Activated B cell treated with CpG ODN at 0.5 μM for 24 hours (primary cell): ENCODE measurements at regions not wholly inside any gene's neighbourhood (a gene's known extent, or its start where the extent isn't known, plus 50 kb on each side); places are given as distances from the start of the nearest gene placed in this dataset.

Experiments used
- ATAC-seq: fragments of 200-7000 bp; cut with Tn5 transposase; one replicate; pipeline ENCODE4 v1.10.0; 2021; ENCODE audit warnings: low read depth, mild to moderate bottlenecking, moderate library complexity
- CTCF ChIA-PET: fragments of 350-600 bp; sonication (Branson Sonifier 250); formaldehyde crosslinking; loops from one replicate; lab custom pipeline; 2021; ENCODE audit warnings: antibody characterized with exemption; lab: Charles Lee
- POLR2A ChIA-PET: fragments of 350-600 bp; sonication (Branson Sonifier 250); formaldehyde crosslinking; loops from one replicate; lab custom pipeline; 2021; ENCODE audit warnings: antibody characterized with exemption; lab: Charles Lee
- DNase-seq: peaks from one replicate; pipeline ENCODE4 v3.0.0; 2022
- H3K27ac Mint-ChIP-seq: one replicate; pipeline ENCODE4 v1.8.0; 2020; ENCODE audit warnings: mixed read lengths
- H3K27me3 Mint-ChIP-seq: one replicate; pipeline ENCODE4 v1.8.0; 2021; ENCODE audit warnings: mixed read lengths
- H3K36me3 Mint-ChIP-seq: one replicate; pipeline ENCODE4 v1.8.0; 2021; ENCODE audit warnings: low read depth, mixed read lengths
- H3K4me1 Mint-ChIP-seq: one replicate; pipeline ENCODE4 v1.8.0; 2021; ENCODE audit warnings: mixed read lengths
- H3K4me3 Mint-ChIP-seq: one replicate; pipeline ENCODE4 v1.8.0; 2020; ENCODE audit warnings: mild to moderate bottlenecking, mixed read lengths
- H3K9me3 Mint-ChIP-seq: one replicate; pipeline ENCODE4 v1.8.0; 2020; ENCODE audit warnings: mixed read lengths
- intact Hi-C: fragments of 100-400 bp; cut with micrococcal nuclease; formaldehyde crosslinking; loops from one replicate; pipeline ENCODE4 v1.15.1; 2024
- TF ChIP-seq, protein P1 (sequence below): fragments of 200-600 bp; IDR thresholded peaks from one replicate; pipeline ENCODE4 v1.8.0; 2022; ENCODE audit warnings: antibody characterized with exemption, mild to moderate bottlenecking

DNA sequence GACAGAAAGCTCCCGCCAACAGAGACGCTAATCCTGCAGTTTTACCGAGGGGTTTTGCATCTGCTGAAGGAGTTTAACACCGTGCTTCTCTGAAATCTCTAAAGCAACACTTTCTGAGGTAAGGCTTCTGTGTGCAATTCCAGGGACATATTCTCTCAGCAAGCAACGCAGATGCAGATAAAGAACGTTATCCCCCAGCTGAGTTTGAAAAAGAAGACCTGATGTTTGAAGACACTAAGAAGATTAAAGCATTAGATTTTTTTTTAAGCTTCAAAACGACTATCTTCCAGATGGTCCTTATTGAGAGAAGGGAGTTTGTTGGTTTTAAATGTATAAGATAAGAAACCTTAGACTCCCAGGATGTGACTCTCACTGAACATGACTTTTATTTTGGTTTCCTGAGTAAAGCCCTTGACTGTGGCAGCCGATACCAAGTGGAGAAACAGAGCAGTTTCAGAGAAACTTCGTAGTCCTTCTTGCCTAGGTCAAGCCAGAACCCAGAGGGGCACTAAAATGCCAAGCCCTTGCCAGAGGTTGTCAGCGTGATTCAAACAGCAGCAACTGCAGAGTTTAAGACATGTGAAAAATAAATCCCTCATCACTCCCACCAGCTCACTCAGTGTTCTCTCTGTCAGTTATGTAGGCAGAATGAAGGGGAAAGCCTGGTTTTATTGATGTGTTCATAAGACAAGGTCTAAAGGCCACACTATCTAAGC, 353.3 kb upstream of the CNR1 start:
- DNase-seq (no peak), ATAC-seq (no peak)
- TF ChIP-seq, protein P1, sequence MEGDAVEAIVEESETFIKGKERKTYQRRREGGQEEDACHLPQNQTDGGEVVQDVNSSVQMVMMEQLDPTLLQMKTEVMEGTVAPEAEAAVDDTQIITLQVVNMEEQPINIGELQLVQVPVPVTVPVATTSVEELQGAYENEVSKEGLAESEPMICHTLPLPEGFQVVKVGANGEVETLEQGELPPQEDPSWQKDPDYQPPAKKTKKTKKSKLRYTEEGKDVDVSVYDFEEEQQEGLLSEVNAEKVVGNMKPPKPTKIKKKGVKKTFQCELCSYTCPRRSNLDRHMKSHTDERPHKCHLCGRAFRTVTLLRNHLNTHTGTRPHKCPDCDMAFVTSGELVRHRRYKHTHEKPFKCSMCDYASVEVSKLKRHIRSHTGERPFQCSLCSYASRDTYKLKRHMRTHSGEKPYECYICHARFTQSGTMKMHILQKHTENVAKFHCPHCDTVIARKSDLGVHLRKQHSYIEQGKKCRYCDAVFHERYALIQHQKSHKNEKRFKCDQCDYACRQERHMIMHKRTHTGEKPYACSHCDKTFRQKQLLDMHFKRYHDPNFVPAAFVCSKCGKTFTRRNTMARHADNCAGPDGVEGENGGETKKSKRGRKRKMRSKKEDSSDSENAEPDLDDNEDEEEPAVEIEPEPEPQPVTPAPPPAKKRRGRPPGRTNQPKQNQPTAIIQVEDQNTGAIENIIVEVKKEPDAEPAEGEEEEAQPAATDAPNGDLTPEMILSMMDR: no peak
- H3K27ac Mint-ChIP-seq: no peak overlapping the region
- H3K4me1 Mint-ChIP-seq: no peaks in the 10 kb centered on the region
- H3K4me3 Mint-ChIP-seq: no peak overlapping the region
- ChIA-PET POLR2A (no interaction called here), CTCF (no interaction called here)
- H3K36me3 Mint-ChIP-seq: no peaks in the 10 kb centered on the region
- peaks cover 2% of the 10 kb centered on the region for H3K9me3 Mint-ChIP-seq
- intact Hi-C loops: no loop called here
- H3K27me3 Mint-ChIP-seq: no peaks in the 10 kb centered on the region

DNA sequence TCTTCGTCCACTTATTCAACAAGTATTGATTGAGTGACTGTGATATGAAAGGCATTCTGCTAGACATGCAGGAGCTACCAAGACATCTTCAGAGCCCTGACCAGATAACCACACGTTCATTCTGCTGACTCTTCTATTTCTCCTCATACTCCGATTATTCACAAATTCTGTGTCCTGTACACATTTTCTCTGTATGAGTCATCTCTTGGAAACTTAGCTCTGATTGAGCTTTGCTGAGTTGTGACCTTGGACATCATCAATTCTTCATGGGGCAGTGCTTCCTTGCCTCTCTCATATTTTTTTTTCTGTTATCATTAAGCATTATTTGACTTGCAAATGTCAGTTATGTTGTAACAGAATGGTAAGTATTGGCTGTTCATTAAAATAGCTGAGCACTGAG, 351.6 kb upstream of the CNR1 start:
- TF ChIP-seq, protein P1: no peak
- DNase-seq (no peak), ATAC-seq (no peak)
- Mint-ChIP-seq H3K4me3 (no peak overlapping the region), H3K27ac (no peak overlapping the region), H3K36me3 (no peaks in the 10 kb centered on the region), H3K4me1 (no peaks in the 10 kb centered on the region), H3K27me3 (no peaks in the 10 kb centered on the region), H3K9me3 (peaks cover 2% of the 10 kb centered on the region)
- ChIA-PET CTCF (no interaction called here), POLR2A (no interaction called here)
- intact Hi-C loops: no loop called here

DNA sequence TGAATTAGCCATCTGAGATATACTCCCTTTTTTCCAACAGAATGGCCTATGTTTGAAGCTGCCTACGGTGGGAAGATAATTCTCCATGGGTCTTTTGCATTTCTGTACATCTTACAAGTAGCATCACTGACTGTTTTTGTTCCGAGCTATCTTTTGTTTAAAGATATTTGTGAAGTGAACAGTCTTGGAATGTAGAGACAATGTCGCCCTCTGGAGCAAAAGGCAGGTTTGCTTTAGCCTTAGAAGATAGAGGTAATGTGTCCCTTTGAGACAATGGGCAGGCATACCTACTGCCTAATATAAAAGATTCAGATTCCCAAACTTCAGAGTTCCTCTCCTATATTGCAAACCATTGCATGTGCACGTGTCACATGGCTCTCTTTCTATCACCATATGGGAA, 347.8 kb upstream of the CNR1 start:
- Mint-ChIP-seq H3K27ac (no peak overlapping the region), H3K4me1 (no peaks in the 10 kb centered on the region), H3K9me3 (no peaks in the 10 kb centered on the region), H3K27me3 (no peaks in the 10 kb centered on the region), H3K36me3 (no peaks in the 10 kb centered on the region), H3K4me3 (no peak overlapping the region)
- ChIA-PET CTCF (no interaction called here), POLR2A (no interaction called here)
- intact Hi-C loops: no loop called here
- ATAC-seq: no peak
- no peak for DNase-seq
- TF ChIP-seq, protein P1: no peak

DNA sequence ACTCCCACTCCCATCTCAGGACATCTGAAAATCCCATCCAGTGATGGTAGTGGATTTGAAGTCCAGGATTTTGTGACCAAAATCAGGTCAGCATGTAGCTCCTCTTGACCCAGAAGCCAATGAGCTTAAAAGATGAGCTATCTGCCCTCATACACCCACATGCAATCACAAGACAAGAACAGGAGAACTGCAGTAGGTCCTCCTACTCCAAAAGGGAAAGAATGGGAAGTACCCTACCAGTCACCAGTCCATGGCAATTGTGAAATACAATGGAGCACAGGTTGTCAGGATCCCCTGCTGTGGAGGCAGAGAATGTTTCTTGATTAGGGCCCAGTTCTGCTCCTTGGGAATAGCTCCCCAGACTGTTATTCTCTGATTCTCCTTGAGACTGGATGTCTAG, 347.3 kb upstream of the CNR1 start:
- Mint-ChIP-seq H3K27ac (no peak overlapping the region), H3K36me3 (no peaks in the 10 kb centered on the region), H3K27me3 (no peaks in the 10 kb centered on the region), H3K4me3 (no peak overlapping the region), H3K9me3 (no peaks in the 10 kb centered on the region), H3K4me1 (no peaks in the 10 kb centered on the region)
- intact Hi-C loops: no loop called here
- CTCF ChIA-PET: no interaction called here
- POLR2A ChIA-PET: no interaction called here
- ATAC-seq: no peak
- no peak for DNase-seq
- TF ChIP-seq, protein P1: no peak

DNA sequence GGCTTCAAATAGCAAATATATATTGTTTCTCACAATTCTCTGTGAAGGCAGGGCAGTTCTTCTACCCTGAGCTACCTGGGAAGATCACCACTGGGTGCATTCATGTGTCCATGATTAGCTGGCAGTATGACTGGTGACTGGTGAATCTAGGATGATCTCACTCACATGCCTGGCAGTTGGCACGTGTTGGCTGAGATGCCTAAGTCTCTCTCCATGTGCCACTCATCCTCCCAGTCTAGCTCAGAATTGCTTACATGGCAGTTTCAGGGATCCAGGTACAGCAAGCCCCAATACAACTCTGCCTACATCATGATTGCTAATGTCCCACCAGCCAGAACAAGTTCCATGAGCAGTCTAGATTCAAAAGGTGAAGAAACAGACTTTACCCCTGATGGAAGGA, 346.8 kb upstream of the CNR1 start:
- Mint-ChIP-seq H3K4me1 (no peaks in the 10 kb centered on the region), H3K27me3 (no peaks in the 10 kb centered on the region), H3K27ac (no peak overlapping the region), H3K9me3 (peaks cover under 1% of the 10 kb centered on the region), H3K4me3 (no peak overlapping the region), H3K36me3 (no peaks in the 10 kb centered on the region)
- DNase-seq: no peak
- TF ChIP-seq, protein P1: no peak
- POLR2A ChIA-PET: no interaction called here
- CTCF ChIA-PET: no interaction called here
- ATAC-seq: no peak
- intact Hi-C loops: no loop called here
